ENCODE measurements at regions not wholly inside any gene's neighbourhood (a gene's known extent, or its start where the extent isn't known, plus 50 kb on each side); places are given as distances from the start of the nearest gene placed in this dataset.

DNA sequence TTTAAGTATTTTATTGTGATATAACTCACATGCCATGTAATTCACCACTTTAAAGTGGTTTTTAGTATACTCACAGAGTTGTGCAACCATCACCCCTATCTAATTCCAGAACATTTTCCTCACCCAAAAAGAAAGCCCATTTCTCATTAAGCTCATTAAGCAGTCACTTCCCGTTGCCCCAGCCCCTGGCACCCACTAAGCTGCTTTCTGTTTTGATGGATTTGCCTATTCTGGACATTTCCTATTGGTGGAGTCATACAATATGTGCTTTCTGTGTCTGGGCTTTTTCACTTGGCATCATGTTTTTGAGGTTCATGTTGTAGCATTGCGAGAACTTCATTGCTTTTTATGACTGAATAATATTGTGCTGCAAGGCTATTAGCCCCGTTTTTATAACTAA, 66.0 kb downstream of the ARL6IP4 start:
- H3K4me1 ChIP-seq: peaks cover 44% of the 10 kb centered on the region

DNA sequence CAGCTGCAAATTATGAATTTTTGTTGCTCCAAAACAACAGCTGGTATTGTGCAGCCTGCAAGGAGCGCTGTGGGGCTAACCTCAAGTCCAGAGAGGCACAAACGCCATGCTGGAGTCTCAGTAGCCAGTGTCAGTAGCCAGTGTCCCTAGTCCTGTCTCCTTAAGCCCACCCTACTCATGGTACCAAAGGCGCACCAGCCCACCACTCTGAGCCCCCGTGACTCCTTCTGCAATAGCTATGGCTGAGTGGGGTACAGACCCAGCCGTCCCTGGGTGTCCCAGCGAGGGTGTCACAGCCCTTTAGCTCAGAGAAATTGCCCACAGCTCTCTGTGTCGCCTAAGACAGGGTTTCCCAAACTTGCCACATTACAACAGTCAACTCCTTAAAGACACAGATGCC, 65.2 kb downstream of the ARL6IP4 start:
- H3K36me3 ChIP-seq: no peaks in the 10 kb centered on the region
- H3K27ac ChIP-seq: no peak overlapping the region
- DNase-seq (ENCODE audit: extremely low spot score in 2 of 2): no peak
- no peaks in the 10 kb centered on the region for H3K27me3 ChIP-seq
- no peak overlapping the region for H3K4me3 ChIP-seq
- H3K4me1 ChIP-seq: peaks cover 37% of the 10 kb centered on the region
- intact Hi-C loops (cut with DNase I): no loop called here
- TF ChIP-seq POLR2AphosphoS5 (IDR thresholded peaks at IDR 0.05; ENCODE audit: insufficient read depth in 1 of 2, low read depth in 1 of 2): no peak
- TF ChIP-seq POLR2A (IDR thresholded peaks at IDR 0.05): no peak
- TF ChIP-seq, protein P1, sequence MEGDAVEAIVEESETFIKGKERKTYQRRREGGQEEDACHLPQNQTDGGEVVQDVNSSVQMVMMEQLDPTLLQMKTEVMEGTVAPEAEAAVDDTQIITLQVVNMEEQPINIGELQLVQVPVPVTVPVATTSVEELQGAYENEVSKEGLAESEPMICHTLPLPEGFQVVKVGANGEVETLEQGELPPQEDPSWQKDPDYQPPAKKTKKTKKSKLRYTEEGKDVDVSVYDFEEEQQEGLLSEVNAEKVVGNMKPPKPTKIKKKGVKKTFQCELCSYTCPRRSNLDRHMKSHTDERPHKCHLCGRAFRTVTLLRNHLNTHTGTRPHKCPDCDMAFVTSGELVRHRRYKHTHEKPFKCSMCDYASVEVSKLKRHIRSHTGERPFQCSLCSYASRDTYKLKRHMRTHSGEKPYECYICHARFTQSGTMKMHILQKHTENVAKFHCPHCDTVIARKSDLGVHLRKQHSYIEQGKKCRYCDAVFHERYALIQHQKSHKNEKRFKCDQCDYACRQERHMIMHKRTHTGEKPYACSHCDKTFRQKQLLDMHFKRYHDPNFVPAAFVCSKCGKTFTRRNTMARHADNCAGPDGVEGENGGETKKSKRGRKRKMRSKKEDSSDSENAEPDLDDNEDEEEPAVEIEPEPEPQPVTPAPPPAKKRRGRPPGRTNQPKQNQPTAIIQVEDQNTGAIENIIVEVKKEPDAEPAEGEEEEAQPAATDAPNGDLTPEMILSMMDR (IDR thresholded peaks at IDR 0.05): no peak
- H3K9me3 ChIP-seq: no peaks in the 10 kb centered on the region

More for the DNA sequence above, 66.0 kb downstream of the ARL6IP4 start:
- no peak for DNase-seq (ENCODE audit: extremely low spot score in 2 of 2)
- H3K27me3 ChIP-seq: no peaks in the 10 kb centered on the region
- intact Hi-C loops (cut with DNase I): no loop called here
- no peak overlapping the region for H3K27ac ChIP-seq
- no peak overlapping the region for H3K4me3 ChIP-seq
- no peaks in the 10 kb centered on the region for H3K36me3 ChIP-seq
- H3K9me3 ChIP-seq: no peaks in the 10 kb centered on the region
- TF ChIP-seq, protein P1 (IDR thresholded peaks at IDR 0.05): no peak
- TF ChIP-seq POLR2AphosphoS5 (IDR thresholded peaks at IDR 0.05; ENCODE audit: insufficient read depth in 1 of 2, low read depth in 1 of 2): no peak
- no peak for TF ChIP-seq POLR2A (IDR thresholded peaks at IDR 0.05)

GRCh38 chr12:123044351-123044750, 63.9 kb downstream of the ARL6IP4 start:
- Histone ChIP-seq H3K9me3 (no peaks in the 10 kb centered on the region), H3K27me3 (no peaks in the 10 kb centered on the region), H3K27ac (peak overlapping the region; percentile 89), H3K36me3 (no peaks in the 10 kb centered on the region), H3K4me3 (no peak overlapping the region), H3K4me1 (peaks cover 24% of the 10 kb centered on the region)
- no peak for TF ChIP-seq POLR2A (IDR thresholded peaks at IDR 0.05)
- TF ChIP-seq POLR2AphosphoS5 (IDR thresholded peaks at IDR 0.05; ENCODE audit: insufficient read depth in 1 of 2, low read depth in 1 of 2): no peak
- no peak for DNase-seq (ENCODE audit: extremely low spot score in 2 of 2)
- intact Hi-C loops (cut with DNase I): loop anchor here (5.0 kb wide), 1 partner anchor 193 kb away; no protein-coding TSS in a partner anchor

DNA sequence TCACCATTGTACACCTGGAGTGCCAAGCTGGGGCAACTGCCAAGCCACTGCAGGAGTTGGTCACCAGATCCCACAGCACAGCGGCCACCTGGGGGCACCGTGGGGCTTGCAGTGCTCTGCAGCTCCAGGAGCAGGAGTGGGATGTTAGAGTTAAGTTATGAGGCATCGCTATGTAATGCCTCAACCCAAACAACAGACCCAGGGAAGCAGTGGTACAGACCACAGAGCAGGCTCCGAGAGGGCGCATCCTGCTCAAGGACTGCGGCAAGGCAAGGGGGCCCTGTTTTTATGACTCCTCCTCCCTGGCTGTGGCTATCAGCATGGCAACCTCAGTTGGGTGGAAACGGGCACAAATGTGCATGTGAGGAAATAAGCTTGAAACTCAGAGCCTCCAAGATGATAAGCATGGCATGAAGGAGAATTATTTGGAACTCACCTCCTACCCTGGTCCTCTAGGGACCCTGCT, 63.1 kb downstream of the ARL6IP4 start:
- Histone ChIP-seq H3K27ac (peak overlapping the region; percentile 89), H3K4me1 (peaks cover 20% of the 10 kb centered on the region), H3K9me3 (no peaks in the 10 kb centered on the region), H3K36me3 (no peaks in the 10 kb centered on the region), H3K27me3 (no peaks in the 10 kb centered on the region), H3K4me3 (no peak overlapping the region)
- TF ChIP-seq, protein P1 (IDR thresholded peaks at IDR 0.05): peak; percentile 20 to 71 (median 50)
- TF ChIP-seq POLR2A (IDR thresholded peaks at IDR 0.05) (no peak), POLR2AphosphoS5 (IDR thresholded peaks at IDR 0.05; ENCODE audit: insufficient read depth in 1 of 2, low read depth in 1 of 2) (peak; percentile 73 to 83)
- DNase-seq (ENCODE audit: extremely low spot score in 2 of 2): no peak
- intact Hi-C loops (cut with DNase I): loop anchor here (2.0 to 5.0 kb wide), 2 partner anchors 107 to 194 kb away; partner anchors contain the start of gene PITPNM2

DNA sequence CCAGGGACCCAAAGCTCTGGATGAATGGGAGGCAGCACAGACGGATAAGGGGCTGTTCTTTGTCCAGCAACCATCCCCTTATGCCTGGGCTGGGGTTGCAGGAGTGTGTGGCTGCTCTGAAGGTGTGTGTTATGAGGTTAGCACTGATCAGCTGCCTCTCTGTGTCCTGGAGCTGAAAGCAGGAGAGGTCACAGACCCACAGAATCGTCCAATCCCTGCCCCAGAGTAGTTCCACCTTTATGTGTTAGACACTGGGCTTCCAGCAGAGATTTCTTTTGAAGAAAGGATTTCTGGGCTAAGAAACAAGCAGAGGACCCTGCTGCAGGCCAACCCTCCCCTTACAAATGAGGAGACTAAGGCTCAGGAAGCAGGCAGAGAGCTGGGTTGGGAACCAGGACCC, 62.4 kb downstream of the ARL6IP4 start:
- intact Hi-C loops (cut with DNase I): loop anchor here (2.0 to 5.0 kb wide), 2 partner anchors 108 to 194 kb away; partner anchors contain the start of gene PITPNM2
- H3K36me3 ChIP-seq: no peaks in the 10 kb centered on the region
- H3K4me3 ChIP-seq: no peak overlapping the region
- H3K27me3 ChIP-seq: no peaks in the 10 kb centered on the region
- H3K4me1 ChIP-seq: peaks cover 20% of the 10 kb centered on the region
- TF ChIP-seq, protein P1 (IDR thresholded peaks at IDR 0.05): no peak
- no peak for TF ChIP-seq POLR2A (IDR thresholded peaks at IDR 0.05)
- no peak for TF ChIP-seq POLR2AphosphoS5 (IDR thresholded peaks at IDR 0.05; ENCODE audit: insufficient read depth in 1 of 2, low read depth in 1 of 2)
- DNase-seq (ENCODE audit: extremely low spot score in 2 of 2): no peak
- peak overlapping the region; percentile 89 for H3K27ac ChIP-seq
- no peaks in the 10 kb centered on the region for H3K9me3 ChIP-seq

All from vagina (tissue), 2 donors.